WTC11 (cell line): ENCODE measurements at regions not wholly inside any gene's neighbourhood (a gene's known extent, or its start where the extent isn't known, plus 50 kb on each side); places are given as distances from the start of the nearest gene placed in this dataset.

ENCODE experiments used
- ATAC-seq: fragments of 200-7000 bp; cut with Tn5 transposase; 2 replicates; pipeline ENCODE4 v1.10.0; 2021; ENCODE audit warnings: mild to moderate bottlenecking, moderate library complexity
- CTCF ChIA-PET: fragments of 300-600 bp; sonication (Branson Sonifier 250); formaldehyde crosslinking; loops from one replicate; lab custom pipeline; 2021; ENCODE audit warnings: antibody characterized with exemption; lab: Charles Lee
- POLR2A ChIA-PET: fragments of 350-600 bp; sonication (Branson Sonifier 250); formaldehyde crosslinking; loops from one replicate; lab custom pipeline; 2021; ENCODE audit warnings: antibody characterized with exemption; lab: Charles Lee
- DNase-seq: peaks from one replicate; pipeline ENCODE4 v3.0.0; 2021; ENCODE audit warnings: low spot score
- H3K27ac Mint-ChIP-seq: 2 replicates; pipeline ENCODE4 v1.8.0; 2021; ENCODE audit warnings: mixed read lengths
- H3K27me3 Mint-ChIP-seq: 2 replicates; pipeline ENCODE4 v1.8.0; 2021; ENCODE audit warnings: low read depth, mild to moderate bottlenecking, moderate library complexity, mixed read lengths
- H3K36me3 Mint-ChIP-seq: 2 replicates; pipeline ENCODE4 v1.8.0; 2021; ENCODE audit warnings: mixed read lengths
- H3K4me1 Mint-ChIP-seq: 2 replicates; pipeline ENCODE4 v1.8.0; 2022; ENCODE audit warnings: mixed read lengths
- H3K4me3 Mint-ChIP-seq: 2 replicates; pipeline ENCODE4 v1.8.0; 2021; ENCODE audit warnings: mild to moderate bottlenecking, moderate library complexity, mixed read lengths
- H3K9me3 Mint-ChIP-seq: 2 replicates; pipeline ENCODE4 v1.8.0; 2021; ENCODE audit warnings: mixed read lengths
- CREB1 ChIP-seq: sonication (generic); formaldehyde crosslinking; IDR thresholded peaks from 2 replicates; pipeline ENCODE4 v1.8.0; 2023; ENCODE audit warnings: mild to moderate bottlenecking, missing genetic modification reagents
- FOXP1 ChIP-seq: sonication (generic); formaldehyde crosslinking; IDR thresholded peaks from 2 replicates; pipeline ENCODE4 v1.8.0; 2022; ENCODE audit warnings: missing genetic modification reagents, mild to moderate bottlenecking, moderate library complexity, borderline replicate concordance
- HMGA2 ChIP-seq: fragments of 250-450 bp; sonication (Bioruptor Pico); IDR thresholded peaks from 2 replicates; pipeline ENCODE4 v1.4.0; 2021; ENCODE audit warnings: mild to moderate bottlenecking, moderate library complexity
- JAZF1 ChIP-seq: fragments of 250-450 bp; sonication (Bioruptor Pico); IDR thresholded peaks from 2 replicates; pipeline ENCODE4 v1.9.0; 2021; ENCODE audit warnings: moderate library complexity, mild to moderate bottlenecking, inconsistent platforms
- JUN ChIP-seq: sonication (generic); formaldehyde crosslinking; IDR thresholded peaks from 2 replicates; pipeline ENCODE4 v1.8.0; 2023; ENCODE audit warnings: mild to moderate bottlenecking, missing genetic modification reagents
- KAT7 ChIP-seq: sonication (generic); formaldehyde crosslinking; IDR thresholded peaks from 2 replicates; pipeline ENCODE4 v1.8.1; 2023; ENCODE audit warnings: missing genetic modification reagents, mild to moderate bottlenecking, borderline replicate concordance
- MXD4 ChIP-seq: fragments of 250-450 bp; sonication (Bioruptor Pico); IDR thresholded peaks from 2 replicates; pipeline ENCODE4 v1.8.0; 2021; ENCODE audit warnings: mild to moderate bottlenecking, moderate library complexity, borderline replicate concordance
- NFYB ChIP-seq: sonication (generic); formaldehyde crosslinking; conservative IDR thresholded peaks from 2 replicates; pipeline ENCODE4 v1.8.0; 2022; ENCODE audit warnings: low read depth, missing genetic modification reagents
- NR3C1 ChIP-seq: sonication (generic); formaldehyde crosslinking; conservative IDR thresholded peaks from 2 replicates; pipeline ENCODE4 v1.8.1; 2023; ENCODE audit warnings: low read depth, mild to moderate bottlenecking, missing genetic modification reagents
- SP1 ChIP-seq: sonication (generic); formaldehyde crosslinking; conservative IDR thresholded peaks from 2 replicates; pipeline ENCODE4 v1.8.1; 2022; ENCODE audit warnings: missing genetic modification reagents
- TEAD1 ChIP-seq: sonication (generic); formaldehyde crosslinking; IDR thresholded peaks from 2 replicates; pipeline ENCODE4 v1.8.0; 2022; ENCODE audit warnings: mild to moderate bottlenecking, missing genetic modification reagents
- ZBTB21 ChIP-seq: sonication (generic); formaldehyde crosslinking; IDR thresholded peaks from 2 replicates; pipeline ENCODE4 v1.8.1; 2023; ENCODE audit warnings: mild to moderate bottlenecking, missing genetic modification reagents, borderline replicate concordance
- ZNF317 ChIP-seq: sonication (generic); formaldehyde crosslinking; IDR thresholded peaks from 2 replicates; pipeline ENCODE4 v1.8.1; 2023; ENCODE audit warnings: low read depth, mild to moderate bottlenecking, moderate library complexity, missing genetic modification reagents, borderline replicate concordance
- ZNF396 ChIP-seq: fragments of 250-450 bp; sonication (Bioruptor Pico); IDR thresholded peaks from 2 replicates; pipeline ENCODE4 v1.8.0; 2021; ENCODE audit warnings: mild to moderate bottlenecking, moderate library complexity, borderline replicate concordance
- ZNF671 ChIP-seq: fragments of 250-450 bp; sonication (Bioruptor Pico); IDR thresholded peaks from 2 replicates; pipeline ENCODE4 v1.8.0; 2021; ENCODE audit warnings: mild to moderate bottlenecking
- TF ChIP-seq, protein P1 (sequence below): sonication (generic); formaldehyde crosslinking; conservative IDR thresholded peaks from 2 replicates; pipeline ENCODE4 v1.8.1; 2022; ENCODE audit warnings: mild to moderate bottlenecking, missing genetic modification reagents
- TF ChIP-seq, protein P2 (sequence below): fragments of 200-600 bp; IDR thresholded peaks from 2 replicates; pipeline ENCODE4 v1.8.0; 2022; ENCODE audit warnings: antibody characterized with exemption
- TF ChIP-seq, protein P3 (sequence below): sonication (generic); formaldehyde crosslinking; IDR thresholded peaks from 2 replicates; pipeline ENCODE4 v1.8.1; 2023; ENCODE audit warnings: mild to moderate bottlenecking, missing genetic modification reagents, moderate library complexity
- TF ChIP-seq, protein P4 (sequence below): sonication (generic); formaldehyde crosslinking; IDR thresholded peaks from 2 replicates; pipeline ENCODE4 v1.8.1; 2023; ENCODE audit warnings: mild to moderate bottlenecking, moderate library complexity, missing genetic modification reagents

DNA sequence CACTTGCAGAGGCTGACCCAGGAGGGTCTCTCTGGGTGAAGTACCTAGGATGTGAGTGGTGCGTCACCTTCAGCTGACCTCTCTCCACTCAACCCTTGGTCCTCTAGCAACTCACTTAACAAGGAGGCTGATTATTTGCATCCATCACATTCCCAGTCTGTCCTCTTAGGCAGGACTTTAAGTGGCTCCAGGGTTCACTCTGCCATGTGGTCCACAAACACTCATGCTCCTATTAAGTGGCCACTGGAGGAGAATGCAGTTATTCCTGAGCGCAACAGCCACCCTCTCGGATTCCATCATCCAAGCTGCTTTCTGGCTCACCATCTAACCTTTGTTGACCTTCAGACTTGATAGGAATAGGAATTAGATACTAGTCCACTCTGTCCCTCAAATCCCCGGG, 61.1 kb upstream of the SCAF8 start (continued):
- TF ChIP-seq FOXP1 (CRISPR knock-in tag), result no peak

DNA sequence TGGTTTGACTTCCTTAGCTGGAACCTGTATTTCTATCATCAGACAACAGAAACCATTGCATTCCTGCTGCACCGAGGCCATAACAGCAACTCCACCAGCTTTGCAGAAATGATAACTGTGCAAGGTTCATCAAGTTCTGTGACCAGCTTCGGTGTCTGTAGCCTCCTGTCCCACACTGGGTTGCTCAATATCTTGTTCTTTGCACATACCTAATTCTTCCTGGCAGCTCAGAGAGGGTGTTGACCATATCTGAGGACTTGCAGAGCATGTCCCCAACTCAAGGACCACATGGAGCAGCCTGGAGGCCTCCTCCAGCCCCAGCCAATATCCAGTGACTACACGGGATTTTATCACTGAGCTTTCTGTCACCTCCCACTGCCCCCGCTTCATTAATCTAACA, 59.3 kb upstream of the SCAF8 start:
- H3K9me3 Mint-ChIP-seq, result no peaks in the 10 kb centered on the region
- no peaks in the 10 kb centered on the region for H3K4me1 Mint-ChIP-seq
- H3K4me3 Mint-ChIP-seq, result no peak overlapping the region
- DNase-seq (no peak), ATAC-seq (no peak)
- H3K27me3 Mint-ChIP-seq, result no peaks in the 10 kb centered on the region
- H3K36me3 Mint-ChIP-seq, result no peaks in the 10 kb centered on the region
- TF ChIP-seq ZBTB21 (CRISPR knock-in tag) (no peak), NR3C1 (no peak), ZNF671 (CRISPR knock-in tag) (no peak), SP1 (no peak), NFYB (CRISPR knock-in tag) (no peak)
- TF ChIP-seq, protein P1, sequence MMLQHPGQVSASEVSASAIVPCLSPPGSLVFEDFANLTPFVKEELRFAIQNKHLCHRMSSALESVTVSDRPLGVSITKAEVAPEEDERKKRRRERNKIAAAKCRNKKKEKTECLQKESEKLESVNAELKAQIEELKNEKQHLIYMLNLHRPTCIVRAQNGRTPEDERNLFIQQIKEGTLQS, result no peak
- TF ChIP-seq, protein P2, sequence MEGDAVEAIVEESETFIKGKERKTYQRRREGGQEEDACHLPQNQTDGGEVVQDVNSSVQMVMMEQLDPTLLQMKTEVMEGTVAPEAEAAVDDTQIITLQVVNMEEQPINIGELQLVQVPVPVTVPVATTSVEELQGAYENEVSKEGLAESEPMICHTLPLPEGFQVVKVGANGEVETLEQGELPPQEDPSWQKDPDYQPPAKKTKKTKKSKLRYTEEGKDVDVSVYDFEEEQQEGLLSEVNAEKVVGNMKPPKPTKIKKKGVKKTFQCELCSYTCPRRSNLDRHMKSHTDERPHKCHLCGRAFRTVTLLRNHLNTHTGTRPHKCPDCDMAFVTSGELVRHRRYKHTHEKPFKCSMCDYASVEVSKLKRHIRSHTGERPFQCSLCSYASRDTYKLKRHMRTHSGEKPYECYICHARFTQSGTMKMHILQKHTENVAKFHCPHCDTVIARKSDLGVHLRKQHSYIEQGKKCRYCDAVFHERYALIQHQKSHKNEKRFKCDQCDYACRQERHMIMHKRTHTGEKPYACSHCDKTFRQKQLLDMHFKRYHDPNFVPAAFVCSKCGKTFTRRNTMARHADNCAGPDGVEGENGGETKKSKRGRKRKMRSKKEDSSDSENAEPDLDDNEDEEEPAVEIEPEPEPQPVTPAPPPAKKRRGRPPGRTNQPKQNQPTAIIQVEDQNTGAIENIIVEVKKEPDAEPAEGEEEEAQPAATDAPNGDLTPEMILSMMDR, result no peak
- CTCF ChIA-PET, result interaction anchor here (0.5 to 1.2 kb wide), 3 partner anchors 173 to 396 kb away, joined by 3 to 5 read pairs (median 3); no protein-coding TSS in a partner anchor
- H3K27ac Mint-ChIP-seq, result no peak overlapping the region
- POLR2A ChIA-PET, result no interaction called here

DNA sequence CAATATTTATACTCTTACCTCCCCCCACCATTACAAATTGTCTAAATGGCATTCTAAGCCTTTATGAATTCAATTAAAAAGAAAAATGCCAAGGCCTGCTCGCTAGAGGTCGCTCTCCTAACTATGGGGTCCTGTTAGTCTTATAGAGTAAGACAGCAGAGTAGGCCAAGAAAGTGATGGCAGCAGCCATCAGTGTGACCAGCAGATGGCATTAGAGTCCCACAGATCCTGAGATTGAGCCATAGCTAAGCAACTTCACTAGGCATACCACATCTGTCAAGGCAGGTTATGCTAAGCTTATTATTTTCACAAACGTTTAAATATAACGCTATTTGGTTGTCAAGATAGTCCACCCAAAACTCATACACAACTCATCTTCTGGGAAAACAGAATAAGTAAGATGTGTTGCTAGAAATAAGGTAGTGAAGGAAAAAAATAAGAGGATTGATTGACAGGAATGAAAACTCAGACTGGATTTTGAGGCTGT, 57.6 kb upstream of the SCAF8 start:
- CTCF ChIA-PET, result interaction anchor here (0.5 to 1.6 kb wide), 65 partner anchors 9 to 637 kb away, joined by 3 to 25 read pairs (median 4); partner anchors contain the start of gene CNKSR3
- Mint-ChIP-seq H3K4me3 (no peak overlapping the region), H3K36me3 (no peaks in the 10 kb centered on the region), H3K9me3 (no peaks in the 10 kb centered on the region)
- POLR2A ChIA-PET, result interaction anchor here (0.6 kb wide), 2 partner anchors 10 to 31 kb away, joined by 3 read pairs; no protein-coding TSS in a partner anchor
- ATAC-seq, result peak; percentile 98
- TF ChIP-seq MXD4 (CRISPR knock-in tag), result no peak
- no peak for TF ChIP-seq ZNF396
- no peak for TF ChIP-seq CREB1 (CRISPR knock-in tag)
- TF ChIP-seq, protein P3, sequence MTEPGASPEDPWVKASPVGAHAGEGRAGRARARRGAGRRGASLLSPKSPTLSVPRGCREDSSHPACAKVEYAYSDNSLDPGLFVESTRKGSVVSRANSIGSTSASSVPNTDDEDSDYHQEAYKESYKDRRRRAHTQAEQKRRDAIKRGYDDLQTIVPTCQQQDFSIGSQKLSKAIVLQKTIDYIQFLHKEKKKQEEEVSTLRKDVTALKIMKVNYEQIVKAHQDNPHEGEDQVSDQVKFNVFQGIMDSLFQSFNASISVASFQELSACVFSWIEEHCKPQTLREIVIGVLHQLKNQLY (CRISPR knock-in tag), result no peak
- TF ChIP-seq KAT7 (CRISPR knock-in tag), result no peak
- peak; percentile 100 for TF ChIP-seq ZNF317 (CRISPR knock-in tag)
- no peak for TF ChIP-seq JAZF1 (CRISPR knock-in tag)
- peak; percentile 31; the same call in 1 of the 2 replicates for TF ChIP-seq TEAD1 (CRISPR knock-in tag)
- TF ChIP-seq, protein P4, sequence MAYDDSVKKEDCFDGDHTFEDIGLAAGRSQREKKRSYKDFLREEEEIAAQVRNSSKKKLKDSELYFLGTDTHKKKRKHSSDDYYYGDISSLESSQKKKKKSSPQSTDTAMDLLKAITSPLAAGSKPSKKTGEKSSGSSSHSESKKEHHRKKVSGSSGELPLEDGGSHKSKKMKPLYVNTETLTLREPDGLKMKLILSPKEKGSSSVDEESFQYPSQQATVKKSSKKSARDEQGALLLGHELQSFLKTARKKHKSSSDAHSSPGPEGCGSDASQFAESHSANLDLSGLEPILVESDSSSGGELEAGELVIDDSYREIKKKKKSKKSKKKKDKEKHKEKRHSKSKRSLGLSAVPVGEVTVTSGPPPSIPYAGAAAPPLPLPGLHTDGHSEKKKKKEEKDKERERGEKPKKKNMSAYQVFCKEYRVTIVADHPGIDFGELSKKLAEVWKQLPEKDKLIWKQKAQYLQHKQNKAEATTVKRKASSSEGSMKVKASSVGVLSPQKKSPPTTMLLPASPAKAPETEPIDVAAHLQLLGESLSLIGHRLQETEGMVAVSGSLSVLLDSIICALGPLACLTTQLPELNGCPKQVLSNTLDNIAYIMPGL (CRISPR knock-in tag), result 0 out of 2 replicates have a peak, but pooled peaks have one; percentile 65
- TF ChIP-seq, protein P2, result peak; percentile 89
- no peak for TF ChIP-seq FOXP1 (CRISPR knock-in tag)
- no peak for TF ChIP-seq HMGA2 (CRISPR knock-in tag)
- TF ChIP-seq JUN (CRISPR knock-in tag), result no peak
- TF ChIP-seq, all 79 proteins: peak for 4
- Mint-ChIP-seq H3K4me1 (no peaks in the 10 kb centered on the region), H3K27ac (no peak overlapping the region), H3K27me3 (no peaks in the 10 kb centered on the region)
- peak; percentile 86 for DNase-seq
